ENCODE measurements at regions not wholly inside any gene's neighbourhood (a gene's known extent, or its start where the extent isn't known, plus 50 kb on each side); places are given as distances from the start of the nearest gene placed in this dataset.

DNA sequence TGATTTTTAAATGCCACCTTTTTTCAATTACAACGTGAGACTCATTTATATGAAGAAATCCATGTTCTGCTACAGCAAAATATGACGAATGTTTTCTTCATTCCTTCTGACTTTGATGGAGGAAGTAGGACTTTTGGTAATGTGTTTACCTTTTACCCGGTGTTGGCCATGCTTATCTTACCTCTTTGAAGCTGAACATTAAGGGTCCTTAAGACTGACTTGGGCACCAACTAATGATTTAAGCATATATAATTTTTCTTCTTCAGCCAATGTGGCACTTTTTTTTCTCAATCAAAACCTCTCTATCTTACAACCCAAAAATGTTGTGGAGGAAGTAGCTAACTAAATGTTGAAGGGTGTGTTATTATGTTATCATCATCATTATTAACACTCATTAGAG, 337.5 kb downstream of the EPHA7 start:
- H3K9me3 ChIP-seq (ENCODE audit: control insufficient read depth in 2 of 2, low read length in 2 of 2) = no peaks in the 10 kb centered on the region
- no peaks in the 10 kb centered on the region for H3K27me3 ChIP-seq (ENCODE audit: control insufficient read depth in 1 of 2, insufficient read depth in 2 of 2, low read length in 2 of 2)
- no peaks in the 10 kb centered on the region for H3K36me3 ChIP-seq (ENCODE audit: control insufficient read depth in 2 of 2, insufficient read depth in 2 of 2, low read length in 2 of 2)
- H3K9ac ChIP-seq (ENCODE audit: low read length in 2 of 2) = no peak overlapping the region
- H3K4me3 ChIP-seq (ENCODE audit: low read length in 2 of 2) = no peak overlapping the region
- no peak overlapping the region for H3K27ac ChIP-seq (ENCODE audit: low read length)
- no peaks in the 10 kb centered on the region for H3K4me1 ChIP-seq (ENCODE audit: control insufficient read depth, insufficient read depth, low read length)

- H3K27me3 ChIP-seq (ENCODE audit: control insufficient read depth in 1 of 2, insufficient read depth in 2 of 2, low read length in 2 of 2) = no peaks in the 10 kb centered on the region
- no peaks in the 10 kb centered on the region for H3K4me1 ChIP-seq (ENCODE audit: control insufficient read depth, insufficient read depth, low read length)
- no peak overlapping the region for H3K27ac ChIP-seq (ENCODE audit: low read length)
- no peak overlapping the region for H3K9ac ChIP-seq (ENCODE audit: low read length in 2 of 2)
- peaks cover 0 to 3% of the 10 kb centered on the region in 2 donors for H3K9me3 ChIP-seq (ENCODE audit: control insufficient read depth in 2 of 2, low read length in 2 of 2)
- no peaks in the 10 kb centered on the region for H3K36me3 ChIP-seq (ENCODE audit: control insufficient read depth in 2 of 2, insufficient read depth in 2 of 2, low read length in 2 of 2)
- H3K4me3 ChIP-seq (ENCODE audit: low read length in 2 of 2) = no peak overlapping the region
These were observed 340.3 kb downstream of the EPHA7 start for GRCh38 chr6:93079061-93079460.

- H3K36me3 ChIP-seq (ENCODE audit: control insufficient read depth in 2 of 2, insufficient read depth in 2 of 2, low read length in 2 of 2) = no peaks in the 10 kb centered on the region
- no peak overlapping the region for H3K4me3 ChIP-seq (ENCODE audit: low read length in 2 of 2)
- no peak overlapping the region for H3K27ac ChIP-seq (ENCODE audit: low read length)
- no peaks in the 10 kb centered on the region for H3K27me3 ChIP-seq (ENCODE audit: control insufficient read depth in 1 of 2, insufficient read depth in 2 of 2, low read length in 2 of 2)
- peaks cover 0 to 3% of the 10 kb centered on the region in 2 donors for H3K9me3 ChIP-seq (ENCODE audit: control insufficient read depth in 2 of 2, low read length in 2 of 2)
- H3K9ac ChIP-seq (ENCODE audit: low read length in 2 of 2) = no peak overlapping the region
- H3K4me1 ChIP-seq (ENCODE audit: control insufficient read depth, insufficient read depth, low read length) = no peaks in the 10 kb centered on the region
These were observed 345.5 kb downstream of the EPHA7 start for GRCh38 chr6:93073811-93074210.

DNA sequence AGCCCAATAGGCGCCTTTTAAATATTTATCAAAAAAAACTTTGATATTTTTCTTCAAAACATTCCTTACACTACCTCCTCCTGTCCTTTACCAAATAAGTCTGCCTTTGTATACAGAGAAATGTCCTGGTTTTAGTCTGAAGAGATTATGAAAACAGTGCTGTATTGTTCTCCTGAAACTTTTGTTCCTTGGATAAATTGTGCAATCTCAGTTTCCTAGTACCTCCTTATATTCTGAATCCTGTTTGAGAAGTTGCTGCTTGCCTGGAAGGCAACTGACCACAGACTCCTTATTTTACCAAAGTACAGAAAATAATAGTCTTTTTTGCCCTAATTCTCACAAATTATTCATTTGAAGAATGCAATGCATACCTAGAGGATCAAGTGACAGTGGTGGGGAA, 349.5 kb downstream of the EPHA7 start:
- H3K36me3 ChIP-seq (ENCODE audit: control insufficient read depth in 2 of 2, insufficient read depth in 2 of 2, low read length in 2 of 2) = no peaks in the 10 kb centered on the region
- no peak overlapping the region for H3K27ac ChIP-seq (ENCODE audit: low read length)
- no peaks in the 10 kb centered on the region for H3K27me3 ChIP-seq (ENCODE audit: control insufficient read depth in 1 of 2, insufficient read depth in 2 of 2, low read length in 2 of 2)
- no peaks in the 10 kb centered on the region for H3K4me1 ChIP-seq (ENCODE audit: control insufficient read depth, insufficient read depth, low read length)
- no peak overlapping the region for H3K4me3 ChIP-seq (ENCODE audit: low read length in 2 of 2)
- no peak overlapping the region for H3K9ac ChIP-seq (ENCODE audit: low read length in 2 of 2)
- H3K9me3 ChIP-seq (ENCODE audit: control insufficient read depth in 2 of 2, low read length in 2 of 2) = no peaks in the 10 kb centered on the region

DNA sequence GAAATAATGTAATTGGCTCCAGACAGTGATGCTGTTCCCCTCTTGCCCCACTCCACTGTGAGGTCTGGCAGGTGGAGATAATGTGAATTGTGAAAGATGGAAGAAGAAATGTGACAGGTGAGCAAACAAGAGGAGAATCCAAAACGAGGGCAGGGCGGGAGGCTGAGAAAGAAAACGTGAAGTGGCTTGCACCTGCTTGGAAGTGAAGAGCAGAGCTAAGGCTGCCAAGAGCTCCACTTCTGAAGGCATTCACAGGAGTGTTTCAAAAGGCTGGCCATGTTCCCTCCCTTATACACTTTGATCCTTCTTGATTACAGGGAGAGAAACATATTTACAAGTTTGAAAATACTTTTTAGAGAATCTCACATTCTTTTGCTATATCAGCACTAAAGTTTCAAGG, 359.4 kb downstream of the EPHA7 start:
- Histone ChIP-seq H3K4me3 (ENCODE audit: low read length in 2 of 2) (no peak overlapping the region), H3K4me1 (ENCODE audit: control insufficient read depth, insufficient read depth, low read length) (no peaks in the 10 kb centered on the region), H3K36me3 (ENCODE audit: control insufficient read depth in 2 of 2, insufficient read depth in 2 of 2, low read length in 2 of 2) (no peaks in the 10 kb centered on the region), H3K9me3 (ENCODE audit: control insufficient read depth in 2 of 2, low read length in 2 of 2) (no peaks in the 10 kb centered on the region), H3K9ac (ENCODE audit: low read length in 2 of 2) (no peak overlapping the region), H3K27ac (ENCODE audit: low read length) (no peak overlapping the region), H3K27me3 (ENCODE audit: control insufficient read depth in 1 of 2, insufficient read depth in 2 of 2, low read length in 2 of 2) (no peaks in the 10 kb centered on the region)

GRCh38 chr6:93057584-93057983, 361.8 kb downstream of the EPHA7 start:
- Histone ChIP-seq H3K27me3 (ENCODE audit: control insufficient read depth in 1 of 2, insufficient read depth in 2 of 2, low read length in 2 of 2) (no peaks in the 10 kb centered on the region), H3K9me3 (ENCODE audit: control insufficient read depth in 2 of 2, low read length in 2 of 2) (no peaks in the 10 kb centered on the region), H3K27ac (ENCODE audit: low read length) (no peak overlapping the region), H3K36me3 (ENCODE audit: control insufficient read depth in 2 of 2, insufficient read depth in 2 of 2, low read length in 2 of 2) (no peaks in the 10 kb centered on the region), H3K4me3 (ENCODE audit: low read length in 2 of 2) (no peak overlapping the region), H3K4me1 (ENCODE audit: control insufficient read depth, insufficient read depth, low read length) (no peaks in the 10 kb centered on the region), H3K9ac (ENCODE audit: low read length in 2 of 2) (no peak overlapping the region)

GRCh38 chr6:93048381-93048780, 371.0 kb downstream of the EPHA7 start:
- H3K27ac ChIP-seq (ENCODE audit: low read length) = no peak overlapping the region
- no peak overlapping the region for H3K9ac ChIP-seq (ENCODE audit: low read length in 2 of 2)
- no peaks in the 10 kb centered on the region for H3K27me3 ChIP-seq (ENCODE audit: control insufficient read depth in 1 of 2, insufficient read depth in 2 of 2, low read length in 2 of 2)
- H3K4me1 ChIP-seq (ENCODE audit: control insufficient read depth, insufficient read depth, low read length) = no peaks in the 10 kb centered on the region
- H3K36me3 ChIP-seq (ENCODE audit: control insufficient read depth in 2 of 2, insufficient read depth in 2 of 2, low read length in 2 of 2) = no peaks in the 10 kb centered on the region
- no peak overlapping the region for H3K4me3 ChIP-seq (ENCODE audit: low read length in 2 of 2)
- H3K9me3 ChIP-seq (ENCODE audit: control insufficient read depth in 2 of 2, low read length in 2 of 2) = no peaks in the 10 kb centered on the region

- Histone ChIP-seq H3K4me3 (ENCODE audit: low read length in 2 of 2) (no peak overlapping the region), H3K9ac (ENCODE audit: low read length in 2 of 2) (no peak overlapping the region), H3K4me1 (ENCODE audit: control insufficient read depth, insufficient read depth, low read length) (no peaks in the 10 kb centered on the region), H3K27me3 (ENCODE audit: control insufficient read depth in 1 of 2, insufficient read depth in 2 of 2, low read length in 2 of 2) (no peaks in the 10 kb centered on the region), H3K27ac (ENCODE audit: low read length) (no peak overlapping the region), H3K36me3 (ENCODE audit: control insufficient read depth in 2 of 2, insufficient read depth in 2 of 2, low read length in 2 of 2) (no peaks in the 10 kb centered on the region), H3K9me3 (ENCODE audit: control insufficient read depth in 2 of 2, low read length in 2 of 2) (no peaks in the 10 kb centered on the region)
These were observed 372.3 kb downstream of the EPHA7 start for GRCh38 chr6:93047033-93047432.

DNA sequence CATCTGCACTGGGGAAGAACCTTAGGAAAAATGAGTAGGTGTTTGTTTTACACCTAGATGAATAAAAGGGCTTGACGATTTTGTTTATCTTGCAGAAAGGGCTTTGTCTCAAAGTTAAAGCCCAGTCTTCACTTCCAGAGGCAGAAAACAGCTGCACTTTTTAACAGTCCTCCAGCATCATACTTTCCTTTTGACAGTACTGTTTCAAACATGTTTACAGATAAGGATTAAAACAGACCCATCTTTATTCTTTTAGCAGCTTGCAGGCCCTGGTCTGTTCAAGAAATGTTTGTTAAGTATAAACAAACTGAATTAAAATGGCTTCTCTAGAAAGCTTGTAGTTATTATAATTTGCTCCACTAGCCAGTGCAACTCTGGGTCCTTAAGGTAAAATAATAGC, 374.2 kb downstream of the EPHA7 start:
- Histone ChIP-seq H3K4me1 (ENCODE audit: control insufficient read depth, insufficient read depth, low read length) (no peaks in the 10 kb centered on the region), H3K27ac (ENCODE audit: low read length) (no peak overlapping the region), H3K9ac (ENCODE audit: low read length in 2 of 2) (no peak overlapping the region)

DNA sequence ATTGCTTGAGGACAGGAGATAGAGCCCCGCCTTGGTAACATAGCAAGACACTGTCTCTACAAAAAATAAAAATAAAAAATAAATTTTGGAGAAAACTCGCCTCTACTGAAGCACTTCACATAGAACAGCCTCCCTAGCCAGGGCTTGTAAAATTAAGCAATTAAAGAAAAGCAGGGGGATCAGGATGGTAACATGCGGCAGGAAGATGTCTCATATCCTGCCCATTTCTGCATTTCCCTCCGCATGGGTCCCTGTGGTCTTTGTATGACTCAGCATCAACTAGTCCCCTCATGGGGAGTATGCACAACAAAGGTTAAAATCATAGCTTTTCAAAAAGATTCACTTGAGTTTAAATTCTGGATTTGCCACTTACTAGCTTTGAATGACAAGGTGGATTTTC, 379.0 kb downstream of the EPHA7 start:
- H3K9ac ChIP-seq (ENCODE audit: low read length in 2 of 2) = no peak overlapping the region
- H3K36me3 ChIP-seq (ENCODE audit: control insufficient read depth in 2 of 2, insufficient read depth in 2 of 2, low read length in 2 of 2) = no peaks in the 10 kb centered on the region
- H3K27me3 ChIP-seq (ENCODE audit: control insufficient read depth in 1 of 2, insufficient read depth in 2 of 2, low read length in 2 of 2) = no peaks in the 10 kb centered on the region
- H3K4me1 ChIP-seq (ENCODE audit: control insufficient read depth, insufficient read depth, low read length) = no peaks in the 10 kb centered on the region
- no peak overlapping the region for H3K27ac ChIP-seq (ENCODE audit: low read length)
- peaks cover 7 to 13% of the 10 kb centered on the region in 2 donors for H3K9me3 ChIP-seq (ENCODE audit: control insufficient read depth in 2 of 2, low read length in 2 of 2)
- H3K4me3 ChIP-seq (ENCODE audit: low read length in 2 of 2) = no peak overlapping the region

More for the DNA sequence above, 374.2 kb downstream of the EPHA7 start:
- Histone ChIP-seq H3K27me3 (ENCODE audit: control insufficient read depth in 1 of 2, insufficient read depth in 2 of 2, low read length in 2 of 2) (no peaks in the 10 kb centered on the region), H3K9me3 (ENCODE audit: control insufficient read depth in 2 of 2, low read length in 2 of 2) (no peaks in the 10 kb centered on the region), H3K4me3 (ENCODE audit: low read length in 2 of 2) (no peak overlapping the region), H3K36me3 (ENCODE audit: control insufficient read depth in 2 of 2, insufficient read depth in 2 of 2, low read length in 2 of 2) (no peaks in the 10 kb centered on the region)

GRCh38 chr6:93036835-93037234, 382.5 kb downstream of the EPHA7 start:
- H3K4me3 ChIP-seq (ENCODE audit: low read length in 2 of 2) = no peak overlapping the region
- H3K36me3 ChIP-seq (ENCODE audit: control insufficient read depth in 2 of 2, insufficient read depth in 2 of 2, low read length in 2 of 2) = no peaks in the 10 kb centered on the region
- H3K27me3 ChIP-seq (ENCODE audit: control insufficient read depth in 1 of 2, insufficient read depth in 2 of 2, low read length in 2 of 2) = no peaks in the 10 kb centered on the region
- H3K27ac ChIP-seq (ENCODE audit: low read length) = no peak overlapping the region
- H3K9me3 ChIP-seq (ENCODE audit: control insufficient read depth in 2 of 2, low read length in 2 of 2) = peaks cover 7 to 13% of the 10 kb centered on the region in 2 donors
- no peak overlapping the region for H3K9ac ChIP-seq (ENCODE audit: low read length in 2 of 2)
- no peaks in the 10 kb centered on the region for H3K4me1 ChIP-seq (ENCODE audit: control insufficient read depth, insufficient read depth, low read length)

All from stomach smooth muscle (tissue), 2 donors.